GM23338 (cell line): ENCODE measurements at regions not wholly inside any gene's neighbourhood (a gene's known extent, or its start where the extent isn't known, plus 50 kb on each side); places are given as distances from the start of the nearest gene placed in this dataset.

Experiments
- ATAC-seq: fragments of 200-7000 bp; cut with Tn5 transposase; 3 replicates; pipeline ENCODE4 v1.9.1; 2020
- DNase-seq: peaks from one replicate; pipeline ENCODE4 v3.0.0-alpha.2; 2015; ENCODE audit warnings: low spot score
- H2AFZ ChIP-seq: fragments of 200-600 bp; sonication (generic); 2 replicates; pipeline ENCODE4 v1.8.0; 2016; ENCODE audit warnings: antibody characterized with exemption, mild to moderate bottlenecking, moderate library complexity
- H3F3A ChIP-seq: fragments of 200-600 bp; sonication (generic); replicated peaks from 2 replicates; pipeline ENCODE4 v1.8.0; 2017; ENCODE audit warnings: antibody characterized with exemption, mixed run types, low read depth
- H3K27ac ChIP-seq: fragments of 200-600 bp; sonication (generic); 2 replicates; pipeline ENCODE4 v1.6.1; 2016; ENCODE audit warnings: low read depth
- H3K27me3 ChIP-seq: fragments of 200-600 bp; sonication (generic); 2 replicates; pipeline ENCODE4 v1.8.0; 2016; ENCODE audit warnings: mild to moderate bottlenecking, mixed run types, moderate library complexity; ENCODE audit not compliant: insufficient read depth
- H3K36me3 ChIP-seq: fragments of 200-600 bp; sonication (generic); 2 replicates; pipeline ENCODE4 v1.8.0; 2016; ENCODE audit warnings: mild to moderate bottlenecking; ENCODE audit not compliant: insufficient read depth
- H3K4me1 ChIP-seq: fragments of 200-600 bp; sonication (generic); 2 replicates; pipeline ENCODE4 v1.8.0; 2016; ENCODE audit warnings: mild to moderate bottlenecking, moderate library complexity; ENCODE audit not compliant: insufficient read depth
- H3K4me2 ChIP-seq: fragments of 200-600 bp; sonication (generic); 2 replicates; pipeline ENCODE4 v1.7.1; 2017; ENCODE audit warnings: mixed run types
- H3K4me3 ChIP-seq: fragments of 200-600 bp; sonication (generic); 2 replicates; pipeline ENCODE4 v1.6.1; 2016; ENCODE audit warnings: mixed run types
- H3K79me2 ChIP-seq: fragments of 200-600 bp; sonication (generic); replicated peaks from 2 replicates; pipeline ENCODE4 v1.8.0; 2017; ENCODE audit warnings: mild to moderate bottlenecking; ENCODE audit not compliant: insufficient read depth
- H3K9me2 ChIP-seq: fragments of 200-600 bp; sonication (generic); 2 replicates; pipeline ENCODE4 v1.8.0; 2017; ENCODE audit not compliant: insufficient read depth
- H4K20me1 ChIP-seq: fragments of 200-600 bp; sonication (generic); replicated peaks from 2 replicates; pipeline ENCODE4 v1.8.0; 2017; ENCODE audit warnings: mild to moderate bottlenecking; ENCODE audit not compliant: insufficient read depth
- H3K27ac Mint-ChIP-seq: 2 replicates; pipeline ENCODE4 v1.8.0; 2020; ENCODE audit warnings: inconsistent platforms, mild to moderate bottlenecking, moderate library complexity, mixed read lengths
- H3K27me3 Mint-ChIP-seq: 3 replicates; pipeline ENCODE4 v1.8.0; 2022; ENCODE audit warnings: low read depth, mild to moderate bottlenecking, moderate library complexity, mixed read lengths, inconsistent platforms; ENCODE audit not compliant: insufficient read depth, poor library complexity
- H3K36me3 Mint-ChIP-seq: 3 replicates; pipeline ENCODE4 v1.8.0; 2021; ENCODE audit warnings: low read depth, mild to moderate bottlenecking, inconsistent platforms, moderate library complexity, mixed read lengths
- H3K4me1 Mint-ChIP-seq: 3 replicates; pipeline ENCODE4 v1.8.0; 2020; ENCODE audit warnings: mild to moderate bottlenecking, inconsistent platforms, mixed read lengths
- H3K4me3 Mint-ChIP-seq: 3 replicates; pipeline ENCODE4 v1.8.0; 2021; ENCODE audit warnings: moderate library complexity, mild to moderate bottlenecking, inconsistent platforms, mixed read lengths
- H3K9me3 Mint-ChIP-seq: 3 replicates; pipeline ENCODE4 v1.8.0; 2020; ENCODE audit warnings: moderate library complexity, mild to moderate bottlenecking, inconsistent platforms, mixed read lengths
- CREB1 ChIP-seq: fragments of 250-450 bp; sonication (Bioruptor Pico); IDR thresholded peaks from 2 replicates; pipeline ENCODE4 v1.5.0; 2020; ENCODE audit warnings: low read depth, mild to moderate bottlenecking, moderate library complexity
- EZH2 ChIP-seq: fragments of 200-600 bp; sonication (generic); IDR thresholded peaks from one replicate; pipeline ENCODE4 v1.8.0; 2017; ENCODE audit warnings: antibody characterized with exemption, mild to moderate bottlenecking, low read depth; ENCODE audit not compliant: unreplicated experiment
- EZH2phosphoT487 ChIP-seq: fragments of 200-600 bp; sonication (generic); IDR thresholded peaks from one replicate; pipeline ENCODE4 v1.8.1; 2018; ENCODE audit warnings: antibody characterized with exemption; ENCODE audit not compliant: unreplicated experiment
- JUNB ChIP-seq: IDR thresholded peaks from one replicate; pipeline ENCODE4 v1.6.1; 2016; ENCODE audit warnings: antibody characterized with exemption; ENCODE audit not compliant: unreplicated experiment
- NANOG ChIP-seq: IDR thresholded peaks from 2 replicates; pipeline ENCODE4 v1.6.1; 2016; ENCODE audit warnings: antibody characterized with exemption, borderline replicate concordance
- POLR2AphosphoS5 ChIP-seq: IDR thresholded peaks from 2 replicates; pipeline ENCODE4 v1.6.1; 2016; ENCODE audit warnings: antibody characterized with exemption, low read depth
- STAT1 ChIP-seq: IDR thresholded peaks from one replicate; pipeline ENCODE4 v1.6.1; 2016; ENCODE audit warnings: antibody characterized with exemption; ENCODE audit not compliant: unreplicated experiment
- ZNF114 ChIP-seq: fragments of 250-450 bp; sonication (Bioruptor Pico); IDR thresholded peaks from 2 replicates; pipeline ENCODE4 v1.5.0; 2020; ENCODE audit warnings: mild to moderate bottlenecking, moderate library complexity
- ZNF331 ChIP-seq: fragments of 250-450 bp; sonication (Bioruptor Pico); IDR thresholded peaks from 2 replicates; pipeline ENCODE4 v1.5.0; 2020; ENCODE audit warnings: low read depth, mild to moderate bottlenecking, moderate library complexity
- TF ChIP-seq, protein P1 (sequence below): IDR thresholded peaks from 2 replicates; pipeline ENCODE4 v1.6.1; 2016; ENCODE audit warnings: antibody characterized with exemption
- TF ChIP-seq, protein P2 (sequence below), 2 experiments: fragments of 200-600 bp in 1 of 2; sonication (generic) in 1 of 2; conservative IDR thresholded peaks; 2 replicates each; pipeline versions ENCODE4 v1.5.1 to v1.6.1; 2016 to 2017; ENCODE audit warnings: antibody characterized with exemption in 2 of 2, low read depth in 2 of 2, mild to moderate bottlenecking in 2 of 2, moderate library complexity in 1 of 2
- TF ChIP-seq, protein P3 (sequence below): fragments of 250-450 bp; sonication (Bioruptor Pico); IDR thresholded peaks from 2 replicates; pipeline ENCODE4 v1.5.0; 2020; ENCODE audit warnings: mild to moderate bottlenecking, moderate library complexity
- TF ChIP-seq, protein P4 (sequence below): IDR thresholded peaks from one replicate; pipeline ENCODE4 v1.6.1; 2018; ENCODE audit warnings: antibody characterized with exemption; ENCODE audit not compliant: unreplicated experiment

DNA sequence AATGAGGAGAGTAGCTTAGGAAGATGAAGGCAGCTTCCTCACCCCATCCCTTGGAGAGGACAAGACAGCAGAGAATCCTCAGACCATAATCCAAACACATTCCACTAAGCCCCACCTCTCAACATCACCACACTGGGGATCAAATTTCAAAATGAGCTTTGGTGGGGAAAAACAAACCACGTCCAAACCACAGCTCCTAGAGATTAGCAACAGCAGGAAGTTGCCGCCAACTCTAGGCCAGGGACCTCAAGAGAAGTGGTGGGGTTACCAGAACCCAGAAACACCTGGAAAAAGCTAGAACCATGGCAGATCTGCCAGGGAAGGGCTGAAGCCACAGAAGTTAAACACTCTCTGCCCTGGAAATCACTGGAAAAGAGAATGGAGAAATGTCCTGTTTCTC, 571.6 kb downstream of the HS3ST4 start:
- no peaks in the 10 kb centered on the region for H3K79me2 ChIP-seq
- H3K4me3 Mint-ChIP-seq: no peak overlapping the region
- ATAC-seq (no peak), DNase-seq (no peak)
- H3K9me3 Mint-ChIP-seq: peaks cover 85% of the 10 kb centered on the region
- H3K36me3 ChIP-seq: no peaks in the 10 kb centered on the region; the same call in 1 of the 2 replicates
- no peak overlapping the region for H3K27ac Mint-ChIP-seq
- no peak overlapping the region for H3K4me2 ChIP-seq
- H3K27me3 ChIP-seq: no peaks in the 10 kb centered on the region
- H3K4me3 ChIP-seq: no peak overlapping the region
- no peaks in the 10 kb centered on the region; the same call in 1 of the 2 replicates for H3K9me2 ChIP-seq
- H3K27me3 Mint-ChIP-seq: peaks cover 2% of the 10 kb centered on the region
- H3K36me3 Mint-ChIP-seq: peaks cover 14% of the 10 kb centered on the region
- H3K4me1 ChIP-seq: no peaks in the 10 kb centered on the region
- H3F3A ChIP-seq: no peaks in the 10 kb centered on the region
- no peak overlapping the region for H3K27ac ChIP-seq
- no peaks in the 10 kb centered on the region for H3K4me1 Mint-ChIP-seq
- H2AFZ ChIP-seq: peak overlapping the region; percentile 5; the same call in 1 of the 2 replicates
- H4K20me1 ChIP-seq: no peaks in the 10 kb centered on the region
- TF ChIP-seq, protein P1, sequence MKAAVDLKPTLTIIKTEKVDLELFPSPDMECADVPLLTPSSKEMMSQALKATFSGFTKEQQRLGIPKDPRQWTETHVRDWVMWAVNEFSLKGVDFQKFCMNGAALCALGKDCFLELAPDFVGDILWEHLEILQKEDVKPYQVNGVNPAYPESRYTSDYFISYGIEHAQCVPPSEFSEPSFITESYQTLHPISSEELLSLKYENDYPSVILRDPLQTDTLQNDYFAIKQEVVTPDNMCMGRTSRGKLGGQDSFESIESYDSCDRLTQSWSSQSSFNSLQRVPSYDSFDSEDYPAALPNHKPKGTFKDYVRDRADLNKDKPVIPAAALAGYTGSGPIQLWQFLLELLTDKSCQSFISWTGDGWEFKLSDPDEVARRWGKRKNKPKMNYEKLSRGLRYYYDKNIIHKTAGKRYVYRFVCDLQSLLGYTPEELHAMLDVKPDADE: no peak
- TF ChIP-seq JUNB (no peak), CREB1 (CRISPR knock-in tag) (no peak), ZNF331 (no peak), STAT1 (no peak), EZH2phosphoT487 (no peak), EZH2 (no peak), NANOG (no peak), POLR2AphosphoS5 (no peak), ZNF114 (CRISPR knock-in tag) (no peak)
- TF ChIP-seq, protein P2, sequence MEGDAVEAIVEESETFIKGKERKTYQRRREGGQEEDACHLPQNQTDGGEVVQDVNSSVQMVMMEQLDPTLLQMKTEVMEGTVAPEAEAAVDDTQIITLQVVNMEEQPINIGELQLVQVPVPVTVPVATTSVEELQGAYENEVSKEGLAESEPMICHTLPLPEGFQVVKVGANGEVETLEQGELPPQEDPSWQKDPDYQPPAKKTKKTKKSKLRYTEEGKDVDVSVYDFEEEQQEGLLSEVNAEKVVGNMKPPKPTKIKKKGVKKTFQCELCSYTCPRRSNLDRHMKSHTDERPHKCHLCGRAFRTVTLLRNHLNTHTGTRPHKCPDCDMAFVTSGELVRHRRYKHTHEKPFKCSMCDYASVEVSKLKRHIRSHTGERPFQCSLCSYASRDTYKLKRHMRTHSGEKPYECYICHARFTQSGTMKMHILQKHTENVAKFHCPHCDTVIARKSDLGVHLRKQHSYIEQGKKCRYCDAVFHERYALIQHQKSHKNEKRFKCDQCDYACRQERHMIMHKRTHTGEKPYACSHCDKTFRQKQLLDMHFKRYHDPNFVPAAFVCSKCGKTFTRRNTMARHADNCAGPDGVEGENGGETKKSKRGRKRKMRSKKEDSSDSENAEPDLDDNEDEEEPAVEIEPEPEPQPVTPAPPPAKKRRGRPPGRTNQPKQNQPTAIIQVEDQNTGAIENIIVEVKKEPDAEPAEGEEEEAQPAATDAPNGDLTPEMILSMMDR (conservative IDR thresholded peaks at IDR 0.05; ENCODE audit: low read depth in 2 of 2): no peak
- TF ChIP-seq, protein P3, sequence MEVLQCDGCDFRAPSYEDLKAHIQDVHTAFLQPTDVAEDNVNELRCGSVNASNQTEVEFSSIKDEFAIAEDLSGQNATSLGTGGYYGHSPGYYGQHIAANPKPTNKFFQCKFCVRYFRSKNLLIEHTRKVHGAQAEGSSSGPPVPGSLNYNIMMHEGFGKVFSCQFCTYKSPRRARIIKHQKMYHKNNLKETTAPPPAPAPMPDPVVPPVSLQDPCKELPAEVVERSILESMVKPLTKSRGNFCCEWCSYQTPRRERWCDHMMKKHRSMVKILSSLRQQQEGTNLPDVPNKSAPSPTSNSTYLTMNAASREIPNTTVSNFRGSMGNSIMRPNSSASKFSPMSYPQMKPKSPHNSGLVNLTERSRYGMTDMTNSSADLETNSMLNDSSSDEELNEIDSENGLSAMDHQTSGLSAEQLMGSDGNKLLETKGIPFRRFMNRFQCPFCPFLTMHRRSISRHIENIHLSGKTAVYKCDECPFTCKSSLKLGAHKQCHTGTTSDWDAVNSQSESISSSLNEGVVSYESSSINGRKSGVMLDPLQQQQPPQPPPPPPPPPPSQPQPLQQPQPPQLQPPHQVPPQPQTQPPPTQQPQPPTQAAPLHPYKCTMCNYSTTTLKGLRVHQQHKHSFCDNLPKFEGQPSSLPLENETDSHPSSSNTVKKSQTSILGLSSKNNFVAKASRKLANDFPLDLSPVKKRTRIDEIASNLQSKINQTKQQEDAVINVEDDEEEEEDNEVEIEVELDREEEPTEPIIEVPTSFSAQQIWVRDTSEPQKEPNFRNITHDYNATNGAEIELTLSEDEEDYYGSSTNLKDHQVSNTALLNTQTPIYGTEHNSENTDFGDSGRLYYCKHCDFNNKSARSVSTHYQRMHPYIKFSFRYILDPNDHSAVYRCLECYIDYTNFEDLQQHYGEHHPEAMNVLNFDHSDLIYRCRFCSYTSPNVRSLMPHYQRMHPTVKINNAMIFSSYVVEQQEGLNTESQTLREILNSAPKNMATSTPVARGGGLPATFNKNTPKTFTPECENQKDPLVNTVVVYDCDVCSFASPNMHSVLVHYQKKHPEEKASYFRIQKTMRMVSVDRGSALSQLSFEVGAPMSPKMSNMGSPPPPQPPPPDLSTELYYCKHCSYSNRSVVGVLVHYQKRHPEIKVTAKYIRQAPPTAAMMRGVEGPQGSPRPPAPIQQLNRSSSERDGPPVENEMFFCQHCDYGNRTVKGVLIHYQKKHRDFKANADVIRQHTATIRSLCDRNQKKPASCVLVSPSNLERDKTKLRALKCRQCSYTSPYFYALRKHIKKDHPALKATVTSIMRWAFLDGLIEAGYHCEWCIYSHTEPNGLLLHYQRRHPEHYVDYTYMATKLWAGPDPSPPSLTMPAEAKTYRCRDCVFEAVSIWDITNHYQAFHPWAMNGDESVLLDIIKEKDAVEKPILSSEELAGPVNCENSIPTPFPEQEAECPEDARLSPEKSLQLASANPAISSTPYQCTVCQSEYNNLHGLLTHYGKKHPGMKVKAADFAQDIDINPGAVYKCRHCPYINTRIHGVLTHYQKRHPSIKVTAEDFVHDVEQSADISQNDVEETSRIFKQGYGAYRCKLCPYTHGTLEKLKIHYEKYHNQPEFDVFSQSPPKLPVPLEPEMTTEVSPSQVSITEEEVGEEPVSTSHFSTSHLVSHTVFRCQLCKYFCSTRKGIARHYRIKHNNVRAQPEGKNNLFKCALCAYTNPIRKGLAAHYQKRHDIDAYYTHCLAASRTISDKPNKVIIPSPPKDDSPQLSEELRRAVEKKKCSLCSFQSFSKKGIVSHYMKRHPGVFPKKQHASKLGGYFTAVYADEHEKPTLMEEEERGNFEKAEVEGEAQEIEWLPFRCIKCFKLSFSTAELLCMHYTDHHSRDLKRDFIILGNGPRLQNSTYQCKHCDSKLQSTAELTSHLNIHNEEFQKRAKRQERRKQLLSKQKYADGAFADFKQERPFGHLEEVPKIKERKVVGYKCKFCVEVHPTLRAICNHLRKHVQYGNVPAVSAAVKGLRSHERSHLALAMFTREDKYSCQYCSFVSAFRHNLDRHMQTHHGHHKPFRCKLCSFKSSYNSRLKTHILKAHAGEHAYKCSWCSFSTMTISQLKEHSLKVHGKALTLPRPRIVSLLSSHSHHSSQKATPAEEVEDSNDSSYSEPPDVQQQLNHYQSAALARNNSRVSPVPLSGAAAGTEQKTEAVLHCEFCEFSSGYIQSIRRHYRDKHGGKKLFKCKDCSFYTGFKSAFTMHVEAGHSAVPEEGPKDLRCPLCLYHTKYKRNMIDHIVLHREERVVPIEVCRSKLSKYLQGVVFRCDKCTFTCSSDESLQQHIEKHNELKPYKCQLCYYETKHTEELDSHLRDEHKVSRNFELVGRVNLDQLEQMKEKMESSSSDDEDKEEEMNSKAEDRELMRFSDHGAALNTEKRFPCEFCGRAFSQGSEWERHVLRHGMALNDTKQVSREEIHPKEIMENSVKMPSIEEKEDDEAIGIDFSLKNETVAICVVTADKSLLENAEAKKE (CRISPR knock-in tag): no peak
- TF ChIP-seq, protein P4, sequence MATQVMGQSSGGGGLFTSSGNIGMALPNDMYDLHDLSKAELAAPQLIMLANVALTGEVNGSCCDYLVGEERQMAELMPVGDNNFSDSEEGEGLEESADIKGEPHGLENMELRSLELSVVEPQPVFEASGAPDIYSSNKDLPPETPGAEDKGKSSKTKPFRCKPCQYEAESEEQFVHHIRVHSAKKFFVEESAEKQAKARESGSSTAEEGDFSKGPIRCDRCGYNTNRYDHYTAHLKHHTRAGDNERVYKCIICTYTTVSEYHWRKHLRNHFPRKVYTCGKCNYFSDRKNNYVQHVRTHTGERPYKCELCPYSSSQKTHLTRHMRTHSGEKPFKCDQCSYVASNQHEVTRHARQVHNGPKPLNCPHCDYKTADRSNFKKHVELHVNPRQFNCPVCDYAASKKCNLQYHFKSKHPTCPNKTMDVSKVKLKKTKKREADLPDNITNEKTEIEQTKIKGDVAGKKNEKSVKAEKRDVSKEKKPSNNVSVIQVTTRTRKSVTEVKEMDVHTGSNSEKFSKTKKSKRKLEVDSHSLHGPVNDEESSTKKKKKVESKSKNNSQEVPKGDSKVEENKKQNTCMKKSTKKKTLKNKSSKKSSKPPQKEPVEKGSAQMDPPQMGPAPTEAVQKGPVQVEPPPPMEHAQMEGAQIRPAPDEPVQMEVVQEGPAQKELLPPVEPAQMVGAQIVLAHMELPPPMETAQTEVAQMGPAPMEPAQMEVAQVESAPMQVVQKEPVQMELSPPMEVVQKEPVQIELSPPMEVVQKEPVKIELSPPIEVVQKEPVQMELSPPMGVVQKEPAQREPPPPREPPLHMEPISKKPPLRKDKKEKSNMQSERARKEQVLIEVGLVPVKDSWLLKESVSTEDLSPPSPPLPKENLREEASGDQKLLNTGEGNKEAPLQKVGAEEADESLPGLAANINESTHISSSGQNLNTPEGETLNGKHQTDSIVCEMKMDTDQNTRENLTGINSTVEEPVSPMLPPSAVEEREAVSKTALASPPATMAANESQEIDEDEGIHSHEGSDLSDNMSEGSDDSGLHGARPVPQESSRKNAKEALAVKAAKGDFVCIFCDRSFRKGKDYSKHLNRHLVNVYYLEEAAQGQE: no peak
